ENCODE measurements at regions not wholly inside any gene's neighbourhood (a gene's known extent, or its start where the extent isn't known, plus 50 kb on each side); places are given as distances from the start of the nearest gene placed in this dataset.

DNA sequence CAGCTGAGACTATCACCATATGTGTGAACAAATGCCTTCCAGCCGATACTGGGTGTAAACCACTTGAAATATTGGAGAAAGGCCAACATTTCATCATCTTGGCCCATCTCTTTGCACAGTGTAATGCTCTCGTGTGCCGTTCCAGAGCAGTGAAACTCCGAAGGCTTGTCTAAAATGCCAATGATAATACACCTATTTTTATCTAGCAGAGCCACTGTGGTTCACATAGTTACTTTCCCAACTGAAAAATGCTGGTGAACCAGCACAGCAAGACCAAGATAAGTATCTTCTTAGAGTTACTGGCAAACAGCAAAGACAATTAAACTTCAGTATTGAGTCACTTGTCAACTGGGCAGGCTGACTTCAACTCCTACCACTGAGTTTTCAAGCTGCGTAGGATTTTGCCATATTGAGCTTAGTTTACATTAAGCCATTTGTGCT, 379.9 kb upstream of the ACTBL2 start:
- DNase-seq (ENCODE audit: low read depth in 1 of 2, low spot score in 1 of 2): peak; percentile 56 to 99
- peak; percentile 99 for TF ChIP-seq JUND (IDR thresholded peaks at IDR 0.05; ENCODE audit: low read depth)
- in situ Hi-C loops (cut with HindIII; ENCODE audit: low pct_unique_long_range_greater_than_20kb, low sequenced_read_pairs): no loop called here

DNA sequence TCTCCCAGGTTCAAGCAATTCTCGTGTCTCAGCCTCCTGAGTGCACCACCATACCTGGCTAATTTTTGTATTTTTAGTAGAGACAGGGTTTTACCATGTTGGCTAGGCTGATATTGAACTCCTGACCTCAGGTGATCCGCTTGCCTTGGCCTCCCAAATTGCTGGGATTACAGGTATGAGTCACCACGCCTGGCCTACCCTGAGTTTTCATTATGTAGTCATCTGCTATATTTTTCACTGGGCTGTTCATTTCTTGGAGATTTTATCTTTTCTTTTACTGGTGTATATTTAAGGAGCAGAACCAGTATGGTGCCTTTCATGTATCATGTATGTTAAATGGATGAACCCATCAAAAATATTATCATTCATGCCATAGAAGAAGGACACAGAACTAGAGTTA, 377.0 kb upstream of the ACTBL2 start:
- in situ Hi-C loops (cut with HindIII; ENCODE audit: low pct_unique_long_range_greater_than_20kb, low sequenced_read_pairs): no loop called here
- no peak for TF ChIP-seq JUND (IDR thresholded peaks at IDR 0.05; ENCODE audit: low read depth)
- no peak for DNase-seq (ENCODE audit: low read depth in 1 of 2, low spot score in 1 of 2)

- TF ChIP-seq JUND (IDR thresholded peaks at IDR 0.05; ENCODE audit: low read depth): no peak
- in situ Hi-C loops (cut with HindIII; ENCODE audit: low pct_unique_long_range_greater_than_20kb, low sequenced_read_pairs): no loop called here
- DNase-seq (ENCODE audit: low read depth in 1 of 2, low spot score in 1 of 2): no peak
Observed at GRCh38 chr5:57858905-57859304, 376.3 kb upstream of the ACTBL2 start.

GRCh38 chr5:57857696-57858095, 375.1 kb upstream of the ACTBL2 start:
- in situ Hi-C loops (cut with HindIII; ENCODE audit: low pct_unique_long_range_greater_than_20kb, low sequenced_read_pairs): no loop called here
- TF ChIP-seq JUND (IDR thresholded peaks at IDR 0.05; ENCODE audit: low read depth): no peak
- no peak for DNase-seq (ENCODE audit: low read depth in 1 of 2, low spot score in 1 of 2)

DNA sequence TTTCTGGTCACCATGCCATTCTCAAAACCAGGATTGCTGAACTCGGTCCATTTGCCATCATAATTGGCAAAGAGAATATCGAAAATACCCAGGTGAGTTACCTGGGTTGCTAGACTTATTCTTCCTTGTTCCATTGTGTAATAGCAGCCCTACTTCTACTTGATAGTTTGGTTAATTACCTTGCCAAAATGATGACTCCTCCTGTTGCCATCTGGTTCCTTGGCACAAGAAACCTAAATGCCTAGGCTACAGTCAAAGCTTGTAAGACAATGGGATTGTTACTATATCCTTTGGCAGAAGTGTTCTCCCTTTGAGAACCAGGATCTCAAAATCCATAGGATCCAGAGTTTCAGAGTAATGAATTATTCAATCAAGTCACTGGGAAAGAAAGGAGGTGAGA, 373.2 kb upstream of the ACTBL2 start:
- in situ Hi-C loops (cut with HindIII; ENCODE audit: low pct_unique_long_range_greater_than_20kb, low sequenced_read_pairs): no loop called here
- no peak for DNase-seq (ENCODE audit: low read depth in 1 of 2, low spot score in 1 of 2)
- no peak for TF ChIP-seq JUND (IDR thresholded peaks at IDR 0.05; ENCODE audit: low read depth)

DNA sequence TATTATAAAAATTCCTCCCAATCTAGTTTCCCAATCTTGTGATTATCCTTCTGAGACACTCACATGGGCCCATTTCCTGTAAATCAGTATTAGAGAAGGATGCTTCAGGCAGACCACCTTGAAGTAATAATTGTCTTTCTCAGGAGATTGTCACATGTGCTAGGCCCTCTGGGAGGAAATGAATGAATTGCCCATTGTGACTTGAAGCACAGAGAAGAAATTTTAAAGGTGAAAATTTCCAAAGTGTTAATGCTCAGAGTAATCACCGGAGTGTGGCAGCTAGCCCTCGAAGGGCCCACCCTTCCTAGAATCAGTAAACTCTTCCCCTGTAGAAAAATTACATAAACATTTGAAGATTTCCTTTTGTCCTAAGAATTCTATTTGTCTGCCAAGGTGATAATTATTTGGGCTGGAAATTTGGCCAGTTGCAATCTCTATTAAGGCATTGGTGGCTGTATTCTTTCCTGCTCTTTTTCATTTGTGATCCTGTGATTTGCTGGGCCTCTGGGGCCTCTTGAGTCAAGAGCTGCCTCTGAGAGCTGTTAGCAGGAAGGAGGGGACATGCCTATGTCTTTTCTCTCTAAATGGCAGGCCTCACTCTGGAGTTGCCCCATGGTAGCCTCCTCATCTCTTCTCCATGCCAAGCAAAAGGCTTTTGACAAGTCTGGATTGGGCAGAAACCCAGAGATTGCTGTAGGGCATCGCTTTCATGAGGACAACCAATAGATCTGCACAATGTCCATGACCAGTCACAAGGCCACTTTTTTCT, 371.5 kb upstream of the ACTBL2 start:
- no peak for DNase-seq (ENCODE audit: low read depth in 1 of 2, low spot score in 1 of 2)
- TF ChIP-seq JUND (IDR thresholded peaks at IDR 0.05; ENCODE audit: low read depth): no peak
- in situ Hi-C loops (cut with HindIII; ENCODE audit: low pct_unique_long_range_greater_than_20kb, low sequenced_read_pairs): no loop called here

- in situ Hi-C loops (cut with HindIII; ENCODE audit: low pct_unique_long_range_greater_than_20kb, low sequenced_read_pairs): no loop called here
- no peak for TF ChIP-seq JUND (IDR thresholded peaks at IDR 0.05; ENCODE audit: low read depth)
- DNase-seq (ENCODE audit: low read depth in 1 of 2, low spot score in 1 of 2): no peak
Observed at GRCh38 chr5:57850109-57850508, 367.5 kb upstream of the ACTBL2 start.

DNA sequence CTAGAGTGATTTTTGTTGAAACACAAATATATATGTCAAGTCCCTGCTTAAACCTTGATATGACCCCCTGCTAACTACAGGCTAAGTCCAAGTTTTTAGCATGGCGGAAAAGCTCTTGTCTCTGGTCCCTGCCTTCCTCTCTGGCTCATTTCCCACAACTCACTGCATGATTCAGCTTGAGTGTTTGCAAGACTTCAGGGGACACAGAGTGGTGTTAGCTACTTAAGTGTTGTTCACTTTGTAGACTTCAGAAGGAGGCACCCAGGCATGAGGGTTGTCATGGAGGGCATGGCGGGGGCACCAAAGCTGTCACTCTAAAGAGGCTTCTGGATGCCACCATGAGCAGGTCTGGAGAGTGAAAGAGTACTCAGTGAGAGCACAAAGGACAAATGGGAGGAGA, 362.4 kb upstream of the ACTBL2 start:
- DNase-seq (ENCODE audit: low read depth in 1 of 2, low spot score in 1 of 2): no peak
- no peak for TF ChIP-seq JUND (IDR thresholded peaks at IDR 0.05; ENCODE audit: low read depth)
- in situ Hi-C loops (cut with HindIII; ENCODE audit: low pct_unique_long_range_greater_than_20kb, low sequenced_read_pairs): no loop called here

DNA sequence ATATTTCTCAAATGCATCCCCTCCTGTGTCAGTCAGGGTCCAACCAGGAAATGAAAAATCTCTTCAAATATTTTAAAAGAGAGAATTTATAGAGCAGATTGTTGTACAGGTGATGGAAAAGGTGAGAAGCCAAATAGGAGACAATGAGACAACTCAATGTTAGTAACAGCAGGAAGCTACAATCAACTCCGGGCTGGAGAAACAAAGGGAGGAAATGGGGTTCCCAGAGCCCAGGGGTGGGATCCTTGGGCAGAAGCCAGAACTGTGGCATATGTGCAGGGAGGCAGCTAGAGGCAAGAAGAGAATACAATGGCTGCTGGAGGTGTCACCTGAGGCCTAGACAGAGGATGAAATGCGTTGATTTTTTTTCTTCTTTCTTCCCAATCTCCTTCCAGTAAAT, 361.8 kb upstream of the ACTBL2 start:
- no peak for DNase-seq (ENCODE audit: low read depth in 1 of 2, low spot score in 1 of 2)
- TF ChIP-seq JUND (IDR thresholded peaks at IDR 0.05; ENCODE audit: low read depth): no peak
- in situ Hi-C loops (cut with HindIII; ENCODE audit: low pct_unique_long_range_greater_than_20kb, low sequenced_read_pairs): no loop called here

GRCh38 chr5:57843059-57843367, 360.4 kb upstream of the ACTBL2 start:
- no peak for DNase-seq (ENCODE audit: low read depth in 1 of 2, low spot score in 1 of 2)
- TF ChIP-seq JUND (IDR thresholded peaks at IDR 0.05; ENCODE audit: low read depth): no peak
- in situ Hi-C loops (cut with HindIII; ENCODE audit: low pct_unique_long_range_greater_than_20kb, low sequenced_read_pairs): no loop called here

- TF ChIP-seq JUND (IDR thresholded peaks at IDR 0.05; ENCODE audit: low read depth): no peak
- in situ Hi-C loops (cut with HindIII; ENCODE audit: low pct_unique_long_range_greater_than_20kb, low sequenced_read_pairs): no loop called here
- DNase-seq (ENCODE audit: low read depth in 1 of 2, low spot score in 1 of 2): no peak
Observed at GRCh38 chr5:57842364-57843058, 359.9 kb upstream of the ACTBL2 start.

GRCh38 chr5:57841676-57842363, 359.2 kb upstream of the ACTBL2 start:
- in situ Hi-C loops (cut with HindIII; ENCODE audit: low pct_unique_long_range_greater_than_20kb, low sequenced_read_pairs): no loop called here
- TF ChIP-seq JUND (IDR thresholded peaks at IDR 0.05; ENCODE audit: low read depth): no peak
- DNase-seq (ENCODE audit: low read depth in 1 of 2, low spot score in 1 of 2): peak in 1 of 2 experiments; percentile 54

- in situ Hi-C loops (cut with HindIII; ENCODE audit: low pct_unique_long_range_greater_than_20kb, low sequenced_read_pairs): no loop called here
- DNase-seq (ENCODE audit: low read depth in 1 of 2, low spot score in 1 of 2): peak in 1 of 2 experiments; percentile 36
- TF ChIP-seq JUND (IDR thresholded peaks at IDR 0.05; ENCODE audit: low read depth): 0 out of 2 replicates have a peak, but pooled peaks have one; percentile 18
Observed at GRCh38 chr5:57839437-57840079, 356.9 kb upstream of the ACTBL2 start.

Data from T47D (cell line).